ENCODE measurements at regions not wholly inside any gene's neighbourhood (a gene's known extent, or its start where the extent isn't known, plus 50 kb on each side); places are given as distances from the start of the nearest gene placed in this dataset.

GRCh38 chr13:99809496-99809895 lies 162.1 kb downstream of the ZIC5 start:
- Mint-ChIP-seq H3K4me1 (ENCODE audit: low read depth) (no peaks in the 10 kb centered on the region), H3K36me3 (ENCODE audit: low read depth) (no peaks in the 10 kb centered on the region), H3K27me3 (no peaks in the 10 kb centered on the region), H3K4me3 (no peak overlapping the region), H3K27ac (no peak overlapping the region), H3K9me3 (no peaks in the 10 kb centered on the region)
- DNase-seq = no peak

- Mint-ChIP-seq H3K4me1 (ENCODE audit: low read depth) (no peaks in the 10 kb centered on the region), H3K4me3 (no peak overlapping the region), H3K36me3 (ENCODE audit: low read depth) (no peaks in the 10 kb centered on the region), H3K27me3 (no peaks in the 10 kb centered on the region), H3K9me3 (no peaks in the 10 kb centered on the region), H3K27ac (no peak overlapping the region)
- DNase-seq = no peak
These were observed 162.8 kb downstream of the ZIC5 start for GRCh38 chr13:99808786-99809185.

- DNase-seq = no peak
- Mint-ChIP-seq H3K9me3 (no peaks in the 10 kb centered on the region), H3K36me3 (ENCODE audit: low read depth) (no peaks in the 10 kb centered on the region), H3K27me3 (no peaks in the 10 kb centered on the region), H3K4me1 (ENCODE audit: low read depth) (no peaks in the 10 kb centered on the region), H3K27ac (no peak overlapping the region), H3K4me3 (no peak overlapping the region)
These were observed 164.9 kb downstream of the ZIC5 start for GRCh38 chr13:99806671-99807070.

- H3K4me3 Mint-ChIP-seq = no peak overlapping the region
- H3K36me3 Mint-ChIP-seq (ENCODE audit: low read depth) = no peaks in the 10 kb centered on the region
- DNase-seq = no peak
- no peaks in the 10 kb centered on the region for H3K9me3 Mint-ChIP-seq
- no peaks in the 10 kb centered on the region for H3K27me3 Mint-ChIP-seq
- no peak overlapping the region for H3K27ac Mint-ChIP-seq
- H3K4me1 Mint-ChIP-seq (ENCODE audit: low read depth) = no peaks in the 10 kb centered on the region
These were observed 166.2 kb downstream of the ZIC5 start for GRCh38 chr13:99805361-99805760.

DNA sequence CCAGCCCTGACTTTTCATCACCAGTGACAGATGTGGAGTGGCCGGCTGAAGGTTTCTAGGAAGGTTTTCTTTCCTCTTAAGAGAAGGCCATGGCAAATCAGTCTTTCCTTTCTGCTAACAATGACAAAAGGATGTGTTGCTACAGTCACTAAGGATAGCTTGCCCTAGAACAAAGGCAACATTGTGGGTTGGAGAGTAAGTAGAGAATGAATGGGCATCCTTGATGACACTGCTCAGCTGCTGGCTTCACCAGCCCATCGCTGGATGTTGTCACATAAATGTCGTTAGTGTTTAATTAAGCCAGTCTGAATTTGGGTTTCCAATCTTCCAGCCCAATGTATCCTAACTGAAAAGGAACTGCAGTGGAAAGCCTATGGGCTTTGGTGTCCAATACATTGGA lies 168.4 kb downstream of the ZIC5 start:
- Mint-ChIP-seq H3K4me1 (ENCODE audit: low read depth) (no peaks in the 10 kb centered on the region), H3K9me3 (no peaks in the 10 kb centered on the region), H3K27ac (no peak overlapping the region)

GRCh38 chr13:99802416-99802815 lies 169.2 kb downstream of the ZIC5 start:
- no peaks in the 10 kb centered on the region for H3K27me3 Mint-ChIP-seq
- H3K9me3 Mint-ChIP-seq = no peaks in the 10 kb centered on the region
- no peaks in the 10 kb centered on the region for H3K36me3 Mint-ChIP-seq (ENCODE audit: low read depth)
- no peak overlapping the region for H3K27ac Mint-ChIP-seq
- no peak overlapping the region for H3K4me3 Mint-ChIP-seq
- no peak for DNase-seq
- H3K4me1 Mint-ChIP-seq (ENCODE audit: low read depth) = no peaks in the 10 kb centered on the region

More for the DNA sequence above, 168.4 kb downstream of the ZIC5 start:
- no peak for DNase-seq
- Mint-ChIP-seq H3K36me3 (ENCODE audit: low read depth) (no peaks in the 10 kb centered on the region), H3K4me3 (no peak overlapping the region), H3K27me3 (no peaks in the 10 kb centered on the region)

- Mint-ChIP-seq H3K4me3 (no peak overlapping the region), H3K36me3 (ENCODE audit: low read depth) (no peaks in the 10 kb centered on the region), H3K27me3 (no peaks in the 10 kb centered on the region), H3K9me3 (no peaks in the 10 kb centered on the region), H3K27ac (no peak overlapping the region), H3K4me1 (ENCODE audit: low read depth) (no peaks in the 10 kb centered on the region)
- DNase-seq = no peak
These were observed 170.6 kb downstream of the ZIC5 start for GRCh38 chr13:99800951-99801350.

GRCh38 chr13:99800011-99800410 lies 171.6 kb downstream of the ZIC5 start:
- no peak for DNase-seq
- Mint-ChIP-seq H3K4me1 (ENCODE audit: low read depth) (no peaks in the 10 kb centered on the region), H3K27ac (no peak overlapping the region), H3K4me3 (no peak overlapping the region), H3K27me3 (no peaks in the 10 kb centered on the region), H3K36me3 (ENCODE audit: low read depth) (no peaks in the 10 kb centered on the region), H3K9me3 (no peaks in the 10 kb centered on the region)

DNA sequence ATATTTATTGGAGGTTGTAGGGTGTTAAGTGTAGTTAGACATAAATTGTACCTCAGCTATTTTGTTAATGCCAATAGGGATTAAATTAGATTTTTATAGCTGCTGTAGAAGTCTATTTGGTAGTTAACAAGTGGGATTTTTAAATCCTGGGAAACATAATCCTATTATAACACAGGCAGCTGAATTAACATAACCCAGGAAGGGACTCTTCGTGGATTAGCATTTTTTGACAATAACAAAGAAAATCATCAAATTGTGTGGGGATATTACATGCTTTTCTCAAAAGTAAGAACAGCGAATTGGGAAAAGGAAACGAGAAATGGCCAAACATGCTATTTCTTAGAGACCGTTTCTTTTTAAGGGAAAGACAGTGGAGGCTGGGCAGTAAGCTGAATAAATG lies 172.8 kb downstream of the ZIC5 start:
- no peak overlapping the region for H3K4me3 Mint-ChIP-seq

DNA sequence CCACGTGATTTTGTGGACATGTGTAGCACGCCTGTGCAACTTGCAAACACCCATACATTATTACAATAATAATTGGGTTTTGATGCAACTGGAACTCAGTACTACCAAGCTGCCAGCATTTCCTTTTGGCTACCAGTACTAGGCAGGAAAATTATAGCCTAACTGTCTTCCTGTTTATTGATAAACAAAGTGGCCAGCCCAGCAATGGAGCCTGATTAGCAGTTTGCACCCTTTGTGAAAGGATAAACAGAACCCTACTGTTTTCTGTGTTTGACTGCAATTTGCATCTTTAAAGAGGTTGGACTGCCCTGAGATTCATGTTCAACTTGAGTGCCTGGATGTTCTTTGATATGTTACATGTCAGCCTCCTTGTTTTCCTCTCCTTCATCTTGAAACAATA lies 173.9 kb downstream of the ZIC5 start:
- no peaks in the 10 kb centered on the region for H3K9me3 Mint-ChIP-seq

More for the DNA sequence above, 172.8 kb downstream of the ZIC5 start:
- Mint-ChIP-seq H3K36me3 (ENCODE audit: low read depth) (no peaks in the 10 kb centered on the region), H3K27ac (no peak overlapping the region), H3K9me3 (no peaks in the 10 kb centered on the region), H3K4me1 (ENCODE audit: low read depth) (no peaks in the 10 kb centered on the region), H3K27me3 (no peaks in the 10 kb centered on the region)
- no peak for DNase-seq

DNA sequence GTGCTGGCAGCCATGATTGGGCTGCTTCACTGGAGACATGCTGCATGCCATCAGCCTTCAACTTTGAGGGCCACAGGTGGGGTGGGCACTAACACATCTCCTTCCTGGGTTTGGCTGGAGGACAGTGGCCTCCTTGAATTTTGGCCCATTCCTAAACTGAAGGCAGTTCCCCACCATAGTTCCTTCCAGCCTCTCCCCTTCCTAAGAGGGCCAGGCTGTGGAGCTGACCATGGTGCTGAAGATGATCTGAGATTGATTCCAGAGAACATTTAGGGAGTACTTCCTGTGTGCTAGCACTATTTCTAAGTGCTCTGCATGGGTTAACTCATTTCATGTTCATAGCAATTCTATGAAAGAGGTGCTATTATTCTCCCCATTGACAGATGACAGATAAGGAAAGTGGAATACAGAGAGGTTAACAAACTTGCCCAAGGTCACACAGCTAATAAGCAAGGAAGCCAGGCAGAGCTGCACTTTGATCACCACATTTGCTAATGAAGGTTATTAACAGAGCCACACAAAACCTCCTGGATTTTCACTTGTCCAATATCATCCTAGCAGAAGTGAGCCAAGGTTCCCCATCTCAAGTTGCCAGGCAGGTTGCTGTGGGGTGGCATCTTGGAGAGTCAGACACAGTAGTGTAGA lies 175.3 kb downstream of the ZIC5 start:
- H3K27me3 Mint-ChIP-seq = no peaks in the 10 kb centered on the region
- no peaks in the 10 kb centered on the region for H3K4me1 Mint-ChIP-seq (ENCODE audit: low read depth)
- no peak overlapping the region for H3K27ac Mint-ChIP-seq
- DNase-seq = no peak
- no peak overlapping the region for H3K4me3 Mint-ChIP-seq
- no peaks in the 10 kb centered on the region for H3K9me3 Mint-ChIP-seq
- no peaks in the 10 kb centered on the region for H3K36me3 Mint-ChIP-seq (ENCODE audit: low read depth)

More for the DNA sequence above, 173.9 kb downstream of the ZIC5 start:
- no peak overlapping the region for H3K4me3 Mint-ChIP-seq
- H3K4me1 Mint-ChIP-seq (ENCODE audit: low read depth) = no peaks in the 10 kb centered on the region
- no peak overlapping the region for H3K27ac Mint-ChIP-seq
- no peak for DNase-seq
- H3K36me3 Mint-ChIP-seq (ENCODE audit: low read depth) = no peaks in the 10 kb centered on the region
- H3K27me3 Mint-ChIP-seq = no peaks in the 10 kb centered on the region

DNA sequence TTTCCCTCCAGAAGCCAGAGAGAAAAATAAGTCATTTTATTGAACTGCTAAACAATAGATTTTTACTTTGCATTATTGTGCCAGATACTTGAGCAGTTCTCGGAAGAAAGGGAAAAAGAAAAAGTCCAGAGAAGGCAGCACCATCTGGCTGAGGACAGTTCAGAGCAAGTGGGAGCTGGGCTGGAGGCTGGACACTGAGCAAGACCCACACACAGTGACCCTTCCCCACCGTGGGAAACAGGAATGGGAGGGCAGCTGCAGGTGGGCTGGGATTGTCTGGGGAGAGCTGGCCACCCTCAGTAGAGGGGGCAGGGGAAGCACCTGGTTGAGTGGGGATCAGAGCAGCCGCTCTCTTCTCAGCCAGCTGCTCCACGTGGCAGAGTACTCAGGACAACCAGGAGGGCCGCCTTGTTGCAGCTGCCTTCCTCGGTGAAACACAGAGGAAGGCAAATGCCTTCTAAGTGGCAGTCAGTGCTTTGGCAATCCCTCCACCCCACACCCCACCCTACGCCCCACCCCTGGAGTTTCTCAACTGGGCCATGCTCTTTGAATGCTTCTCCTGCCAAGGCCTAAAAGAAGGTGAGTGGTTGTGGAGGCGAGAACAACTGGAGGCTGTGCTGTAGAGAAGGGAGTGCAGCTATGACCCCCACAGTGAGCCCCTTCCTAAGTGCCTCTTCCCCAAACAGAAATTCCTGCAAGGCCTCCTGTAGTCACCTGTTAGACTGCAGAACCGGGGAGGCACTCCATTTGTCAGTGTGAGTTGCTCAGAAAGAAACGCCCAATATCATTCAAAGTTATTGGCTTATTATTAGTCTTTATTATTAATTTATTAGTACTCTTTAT lies 179.3 kb downstream of the ZIC5 start:
- peaks cover 6% of the 10 kb centered on the region for H3K36me3 Mint-ChIP-seq (ENCODE audit: low read depth)
- H3K4me1 Mint-ChIP-seq (ENCODE audit: low read depth) = no peaks in the 10 kb centered on the region
- H3K27me3 Mint-ChIP-seq = no peaks in the 10 kb centered on the region
- H3K27ac Mint-ChIP-seq = no peak overlapping the region
- H3K4me3 Mint-ChIP-seq = no peak overlapping the region
- no peak for DNase-seq
- no peaks in the 10 kb centered on the region for H3K9me3 Mint-ChIP-seq

- peaks cover 33% of the 10 kb centered on the region for H3K36me3 Mint-ChIP-seq (ENCODE audit: low read depth)
- no peak overlapping the region for H3K4me3 Mint-ChIP-seq
- DNase-seq = no peak
- peaks cover 9% of the 10 kb centered on the region for H3K9me3 Mint-ChIP-seq
- H3K27me3 Mint-ChIP-seq = no peaks in the 10 kb centered on the region
- no peak overlapping the region for H3K27ac Mint-ChIP-seq
- H3K4me1 Mint-ChIP-seq (ENCODE audit: low read depth) = no peaks in the 10 kb centered on the region
These were observed 188.9 kb downstream of the ZIC5 start for GRCh38 chr13:99782669-99783068.

- Mint-ChIP-seq H3K4me1 (ENCODE audit: low read depth) (no peaks in the 10 kb centered on the region), H3K36me3 (ENCODE audit: low read depth) (peaks cover 28% of the 10 kb centered on the region), H3K27me3 (no peaks in the 10 kb centered on the region), H3K9me3 (peaks cover 9% of the 10 kb centered on the region), H3K27ac (no peak overlapping the region), H3K4me3 (no peak overlapping the region)
- DNase-seq = no peak
These were observed 193.1 kb downstream of the ZIC5 start for GRCh38 chr13:99778500-99778899.

DNA sequence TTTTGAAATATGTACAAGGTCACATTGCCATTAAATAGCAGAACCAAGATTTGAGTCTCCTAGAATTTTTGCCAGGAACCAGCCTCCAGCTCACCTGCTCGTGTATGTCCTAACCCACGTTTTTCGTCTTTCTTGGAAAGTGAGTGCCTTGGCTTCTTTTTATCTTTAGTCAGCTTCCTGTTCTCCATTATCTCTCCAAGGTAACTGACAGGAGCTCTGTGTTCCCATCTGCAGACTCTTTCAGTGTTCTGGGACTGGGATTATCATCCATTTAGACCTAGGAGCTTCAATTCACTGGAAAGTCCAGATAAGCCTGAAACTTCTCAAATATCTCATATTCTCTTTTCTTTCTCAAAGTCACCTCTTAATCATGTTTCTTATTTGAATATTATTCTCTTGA lies 193.7 kb downstream of the ZIC5 start:
- peaks cover 9% of the 10 kb centered on the region for H3K9me3 Mint-ChIP-seq
- DNase-seq = no peak
- H3K4me1 Mint-ChIP-seq (ENCODE audit: low read depth) = no peaks in the 10 kb centered on the region
- peaks cover 32% of the 10 kb centered on the region for H3K36me3 Mint-ChIP-seq (ENCODE audit: low read depth)
- H3K4me3 Mint-ChIP-seq = no peak overlapping the region
- no peaks in the 10 kb centered on the region for H3K27me3 Mint-ChIP-seq
- no peak overlapping the region for H3K27ac Mint-ChIP-seq
